VCaP (cell line): ENCODE measurements at regions not wholly inside any gene's neighbourhood (a gene's known extent, or its start where the extent isn't known, plus 50 kb on each side); places are given as distances from the start of the nearest gene placed in this dataset.

ENCODE experiments used
- H3K27ac ChIP-seq: fragments of 450-650 bp; 2 replicates; pipeline ENCODE4 v1.5.1; 2017
- CTCF ChIP-seq: fragments of 450-650 bp; conservative IDR thresholded peaks from 2 replicates; pipeline ENCODE4 v1.5.1; 2017; ENCODE audit warnings: mild to moderate bottlenecking, moderate library complexity

- no peak for TF ChIP-seq CTCF
- no peak overlapping the region for H3K27ac ChIP-seq
Measured at GRCh38 chr6:104574135-104574750, 285.5 kb downstream of the HACE1 start.

DNA sequence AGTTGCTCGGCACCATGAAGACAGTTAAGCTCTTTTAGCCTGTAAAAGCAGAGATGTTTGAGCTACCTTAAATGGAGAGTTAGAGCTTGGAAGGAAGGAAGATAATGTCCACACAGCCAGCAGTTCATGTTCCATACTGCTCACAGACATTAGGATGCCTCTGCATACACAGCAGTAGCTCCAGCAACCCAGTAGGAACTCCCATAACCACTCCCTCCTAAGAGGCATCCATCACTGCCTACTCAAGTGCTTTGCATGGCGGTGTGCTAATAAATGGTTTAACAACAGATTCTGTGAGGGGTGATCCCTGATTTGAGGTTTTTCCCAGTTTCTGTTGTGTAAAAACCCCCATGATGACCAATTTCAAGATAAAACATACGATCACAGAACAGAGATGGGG, 286.4 kb downstream of the HACE1 start:
- H3K27ac ChIP-seq = no peak overlapping the region
- TF ChIP-seq CTCF = no peak

DNA sequence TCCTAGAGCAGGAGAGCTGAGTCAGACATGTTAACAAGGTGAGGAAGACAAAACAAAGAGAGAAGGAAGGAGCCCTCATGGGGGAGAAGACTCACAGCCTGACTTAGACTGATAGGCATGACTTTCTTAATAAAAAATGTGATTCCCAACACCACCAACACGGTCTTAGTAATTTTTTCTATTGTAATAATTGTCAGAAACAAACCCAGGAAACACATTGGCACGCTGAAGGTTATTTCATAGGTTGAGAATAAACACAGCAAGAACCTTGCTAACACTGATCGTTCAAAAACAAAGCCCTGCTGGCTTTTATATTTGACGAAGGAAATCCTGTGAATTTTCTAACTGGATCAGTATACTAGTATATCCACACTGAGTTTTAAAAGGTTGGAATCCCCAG, 286.8 kb downstream of the HACE1 start:
- TF ChIP-seq CTCF = no peak

DNA sequence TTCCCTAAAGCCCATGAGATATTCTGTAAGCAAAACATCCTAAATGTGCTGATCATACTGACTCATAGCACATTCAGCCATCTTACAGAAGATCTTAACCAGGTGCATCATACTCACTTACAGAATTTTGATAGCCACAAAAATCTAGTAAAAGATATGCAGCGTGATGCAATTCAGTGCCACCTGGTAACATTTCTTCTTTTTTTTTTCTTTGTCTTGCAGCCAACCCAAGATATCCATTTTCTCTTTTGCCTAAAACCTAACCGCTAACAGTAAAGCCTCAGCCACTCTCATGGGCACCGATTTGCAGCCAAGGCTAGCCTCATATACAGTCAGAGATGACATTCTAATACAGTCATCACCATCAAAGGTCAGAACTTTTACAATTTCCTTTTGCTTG, 293.3 kb downstream of the HACE1 start:
- H3K27ac ChIP-seq = no peak overlapping the region
- no peak for TF ChIP-seq CTCF

More for the DNA sequence above, 286.8 kb downstream of the HACE1 start:
- no peak overlapping the region for H3K27ac ChIP-seq

DNA sequence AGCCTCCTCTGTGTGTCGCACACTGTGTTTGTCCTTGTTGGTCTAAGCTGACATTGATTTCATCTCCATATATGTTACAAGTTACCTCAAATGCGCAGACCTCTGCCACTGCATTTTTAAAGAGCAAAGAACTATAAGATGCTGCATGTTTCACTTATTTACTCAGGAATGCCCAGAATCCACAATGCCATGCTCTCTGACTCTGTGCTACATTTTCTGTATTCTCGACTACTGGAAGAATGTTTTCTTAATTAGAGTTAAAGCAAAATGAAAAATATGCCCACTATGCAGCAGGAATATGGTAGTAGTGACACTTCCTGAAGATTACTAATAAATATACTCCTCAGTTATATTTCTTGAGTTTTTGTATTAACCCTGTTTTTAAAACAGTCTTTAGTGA, 296.4 kb downstream of the HACE1 start:
- TF ChIP-seq CTCF = no peak
- H3K27ac ChIP-seq = no peak overlapping the region

DNA sequence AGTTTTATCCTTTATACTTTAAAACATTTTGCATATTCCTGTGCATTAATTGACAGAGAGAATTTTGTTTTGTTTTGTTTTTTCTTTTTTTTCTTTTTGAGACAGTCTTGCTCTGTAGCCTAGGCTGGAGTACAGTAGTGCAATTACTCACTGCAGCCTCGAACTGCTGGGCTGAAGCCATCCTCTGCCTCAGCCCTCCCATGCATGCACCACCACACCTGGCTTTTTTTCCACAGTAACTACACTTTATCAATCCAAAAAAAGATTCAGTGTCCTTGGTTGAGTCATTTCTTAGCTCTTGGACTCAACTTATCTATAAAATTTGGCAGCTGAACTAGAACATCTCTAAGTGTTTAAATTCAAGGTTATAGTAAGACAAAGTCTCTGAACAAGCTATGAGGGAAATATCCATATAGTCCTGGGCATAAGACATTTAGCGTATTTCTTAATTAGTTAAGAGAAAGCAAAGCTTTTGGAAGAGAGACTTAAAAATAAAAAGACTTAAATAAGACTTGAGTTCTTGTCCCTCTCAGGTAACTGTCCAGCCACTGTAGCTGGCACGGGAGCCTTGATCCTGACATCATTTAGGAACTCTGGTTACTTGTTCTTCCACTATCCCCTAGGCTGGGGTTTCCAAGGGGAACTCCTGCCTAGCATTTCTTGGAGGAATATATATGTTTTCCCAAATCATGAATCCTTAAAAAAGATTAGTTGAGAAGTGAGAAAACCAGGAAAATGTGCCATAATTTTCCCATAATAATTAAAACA, 300.1 kb downstream of the HACE1 start:
- no peak for TF ChIP-seq CTCF
- H3K27ac ChIP-seq = no peak overlapping the region

DNA sequence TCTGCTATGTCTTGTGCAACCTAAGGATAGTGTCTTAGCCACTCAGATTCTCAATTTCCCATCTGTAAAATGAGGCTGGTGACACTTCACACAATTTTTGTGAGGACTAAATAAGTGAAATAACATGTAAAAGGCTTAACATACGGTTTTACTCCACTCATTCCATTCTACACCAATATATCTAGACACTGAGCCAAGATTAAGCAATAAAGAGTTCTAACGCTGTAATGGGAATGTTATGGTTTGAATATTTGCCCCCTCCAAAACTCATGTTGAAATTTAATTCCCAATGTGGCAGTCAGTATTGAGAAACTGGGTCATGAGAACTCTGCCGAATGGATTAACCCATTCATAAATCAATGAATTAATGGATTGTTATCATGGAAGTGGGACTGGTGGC, 301.0 kb downstream of the HACE1 start:
- TF ChIP-seq CTCF = no peak
- no peak overlapping the region for H3K27ac ChIP-seq
